Activated naive CD4-positive, alpha-beta T cell treated with anti-CD3 and anti-CD28 coated beads for 36 hours (primary cell): ENCODE measurements at regions not wholly inside any gene's neighbourhood (a gene's known extent, or its start where the extent isn't known, plus 50 kb on each side); places are given as distances from the start of the nearest gene placed in this dataset.
"Not testable (repeated sequence)": the region's sequence is repeated elsewhere in the genome, so short reads cannot be mapped to it uniquely, and the experiment has no call there.

ENCODE experiments used
- CTCF ChIA-PET: fragments of 350-600 bp; sonication (Branson Sonifier 250); formaldehyde crosslinking; loops from one replicate; lab custom pipeline; 2021; ENCODE audit warnings: antibody characterized with exemption; lab: Charles Lee
- DNase-seq: peaks from one replicate; pipeline ENCODE4 v3.0.0-alpha.2; 2020
- H3K27ac Mint-ChIP-seq: one replicate; pipeline ENCODE4 v1.8.0; 2021; ENCODE audit warnings: mild to moderate bottlenecking, mixed read lengths
- H3K27me3 Mint-ChIP-seq: one replicate; pipeline ENCODE4 v1.8.0; 2021; ENCODE audit warnings: low read depth, mixed read lengths
- H3K36me3 Mint-ChIP-seq: one replicate; pipeline ENCODE4 v1.8.0; 2021; ENCODE audit warnings: low read depth, mixed read lengths
- H3K4me1 Mint-ChIP-seq: one replicate; pipeline ENCODE4 v1.8.0; 2021; ENCODE audit warnings: low read depth, mixed read lengths
- H3K4me3 Mint-ChIP-seq: one replicate; pipeline ENCODE4 v1.8.0; 2021; ENCODE audit warnings: mild to moderate bottlenecking, moderate library complexity, mixed read lengths
- H3K9me3 Mint-ChIP-seq: one replicate; pipeline ENCODE4 v1.8.0; 2021; ENCODE audit warnings: mixed read lengths
- intact Hi-C: fragments of 100-400 bp; cut with micrococcal nuclease; formaldehyde crosslinking; loops from one replicate; pipeline ENCODE4 v1.15.1; 2023

- DNase-seq, H3K27ac Mint-ChIP-seq, intact Hi-C loops, H3K4me1 Mint-ChIP-seq, H3K9me3 Mint-ChIP-seq, H3K36me3 Mint-ChIP-seq, CTCF ChIA-PET, H3K4me3 Mint-ChIP-seq: not testable (repeated sequence)
- peaks cover 46% of the 10 kb centered on the region for H3K27me3 Mint-ChIP-seq
Measured at GRCh38 chr6:27597031-27597567, 124.2 kb upstream of the ZNF184 start.

- H3K9me3 Mint-ChIP-seq: no peaks in the 10 kb centered on the region
- no peak for DNase-seq
- intact Hi-C loops: loop anchor here (5.0 kb wide), 4 partner anchors 47 to 407 kb away; no protein-coding TSS in a partner anchor
- no peaks in the 10 kb centered on the region for H3K36me3 Mint-ChIP-seq
- H3K4me3 Mint-ChIP-seq: no peak overlapping the region
- CTCF ChIA-PET: interaction anchor here (0.7 kb wide), 1 partner anchor 478 kb away, joined by 3 read pairs; no protein-coding TSS in a partner anchor
- peaks cover 28% of the 10 kb centered on the region for H3K27me3 Mint-ChIP-seq
- no peak overlapping the region for H3K27ac Mint-ChIP-seq
- no peaks in the 10 kb centered on the region for H3K4me1 Mint-ChIP-seq
Measured at GRCh38 chr6:27593861-27594260, 121.0 kb upstream of the ZNF184 start.

- intact Hi-C loops: loop anchor here (5.0 kb wide), 4 partner anchors 46 to 406 kb away; no protein-coding TSS in a partner anchor
- H3K9me3 Mint-ChIP-seq: no peaks in the 10 kb centered on the region
- H3K27ac Mint-ChIP-seq: no peak overlapping the region
- peaks cover 26% of the 10 kb centered on the region for H3K27me3 Mint-ChIP-seq
- H3K4me3 Mint-ChIP-seq: no peak overlapping the region
- no peaks in the 10 kb centered on the region for H3K36me3 Mint-ChIP-seq
- CTCF ChIA-PET: no interaction called here
- no peak for DNase-seq
- no peaks in the 10 kb centered on the region for H3K4me1 Mint-ChIP-seq
Measured at GRCh38 chr6:27593200-27593818, 120.4 kb upstream of the ZNF184 start.

- CTCF ChIA-PET: no interaction called here
- H3K36me3 Mint-ChIP-seq: no peaks in the 10 kb centered on the region
Measured at GRCh38 chr6:27592481-27593199, 119.7 kb upstream of the ZNF184 start.

GRCh38 chr6:27591699-27592480 is 119.0 kb upstream of the ZNF184 start:
- no peak overlapping the region for H3K4me3 Mint-ChIP-seq
- intact Hi-C loops: loop anchor here (1.0 to 5.0 kb wide), 5 partner anchors 9 to 405 kb away; no protein-coding TSS in a partner anchor
- no peaks in the 10 kb centered on the region for H3K4me1 Mint-ChIP-seq
- H3K9me3 Mint-ChIP-seq: no peaks in the 10 kb centered on the region
- no peaks in the 10 kb centered on the region for H3K36me3 Mint-ChIP-seq
- DNase-seq: no peak
- CTCF ChIA-PET: no interaction called here
- no peak overlapping the region for H3K27ac Mint-ChIP-seq
- H3K27me3 Mint-ChIP-seq: peaks cover 25% of the 10 kb centered on the region

More at GRCh38 chr6:27592481-27593199, 119.7 kb upstream of the ZNF184 start:
- H3K9me3 Mint-ChIP-seq: no peaks in the 10 kb centered on the region
- no peaks in the 10 kb centered on the region for H3K4me1 Mint-ChIP-seq
- intact Hi-C loops: loop anchor here (1.0 to 5.0 kb wide), 5 partner anchors 9 to 405 kb away; no protein-coding TSS in a partner anchor
- H3K27ac Mint-ChIP-seq: no peak overlapping the region
- no peak overlapping the region for H3K4me3 Mint-ChIP-seq
- peaks cover 26% of the 10 kb centered on the region for H3K27me3 Mint-ChIP-seq
- DNase-seq: peak; percentile 71

- CTCF ChIA-PET, H3K36me3 Mint-ChIP-seq, H3K27ac Mint-ChIP-seq, DNase-seq, H3K9me3 Mint-ChIP-seq, intact Hi-C loops, H3K4me1 Mint-ChIP-seq, H3K4me3 Mint-ChIP-seq: not testable (repeated sequence)
- peaks cover 65% of the 10 kb centered on the region for H3K27me3 Mint-ChIP-seq
Measured at GRCh38 chr6:27585316-27585715, 112.4 kb upstream of the ZNF184 start.

GRCh38 chr6:27584326-27584725 is 111.4 kb upstream of the ZNF184 start:
- CTCF ChIA-PET: interaction anchor here (0.5 kb wide), 1 partner anchor 242 kb away, joined by 4 read pairs; no protein-coding TSS in a partner anchor
- H3K27ac Mint-ChIP-seq: no peak overlapping the region
- peaks cover 3% of the 10 kb centered on the region for H3K4me1 Mint-ChIP-seq
- no peak for DNase-seq
- peaks cover 71% of the 10 kb centered on the region for H3K27me3 Mint-ChIP-seq
- H3K36me3 Mint-ChIP-seq: peaks cover 2% of the 10 kb centered on the region
- intact Hi-C loops: no loop called here
- H3K9me3 Mint-ChIP-seq: no peaks in the 10 kb centered on the region
- no peak overlapping the region for H3K4me3 Mint-ChIP-seq

- Mint-ChIP-seq H3K27me3 (peaks cover 75% of the 10 kb centered on the region), H3K27ac (peak overlapping the region; percentile 75), H3K4me1 (peaks cover 3% of the 10 kb centered on the region), H3K36me3 (peaks cover 2% of the 10 kb centered on the region), H3K9me3 (no peaks in the 10 kb centered on the region), H3K4me3 (peak overlapping the region; percentile 47)
- CTCF ChIA-PET: no interaction called here
- intact Hi-C loops: loop anchor here (1.0 kb wide), 1 partner anchor 9 kb away; no protein-coding TSS in a partner anchor
- DNase-seq: peak; percentile 70
Measured at GRCh38 chr6:27582928-27583725, 110.2 kb upstream of the ZNF184 start.

GRCh38 chr6:27579973-27580372 is 107.1 kb upstream of the ZNF184 start:
- Mint-ChIP-seq H3K4me1 (peaks cover 3% of the 10 kb centered on the region), H3K36me3 (peaks cover 2% of the 10 kb centered on the region), H3K9me3 (no peaks in the 10 kb centered on the region), H3K4me3 (no peak overlapping the region), H3K27ac (no peak overlapping the region), H3K27me3 (peaks cover 64% of the 10 kb centered on the region)
- intact Hi-C loops: no loop called here
- CTCF ChIA-PET: no interaction called here
- DNase-seq: no peak

- Mint-ChIP-seq H3K27me3 (peaks cover 56% of the 10 kb centered on the region), H3K4me1 (no peaks in the 10 kb centered on the region), H3K36me3 (no peaks in the 10 kb centered on the region), H3K9me3 (no peaks in the 10 kb centered on the region), H3K27ac (no peak overlapping the region), H3K4me3 (no peak overlapping the region)
- CTCF ChIA-PET: no interaction called here
- DNase-seq: no peak
- intact Hi-C loops: no loop called here
Measured at GRCh38 chr6:27577922-27578321, 105.0 kb upstream of the ZNF184 start.

- Mint-ChIP-seq H3K27me3 (peaks cover 47% of the 10 kb centered on the region), H3K4me1 (no peaks in the 10 kb centered on the region), H3K4me3 (no peak overlapping the region), H3K27ac (no peak overlapping the region), H3K9me3 (no peaks in the 10 kb centered on the region), H3K36me3 (no peaks in the 10 kb centered on the region)
- intact Hi-C loops: no loop called here
- DNase-seq: no peak
- CTCF ChIA-PET: no interaction called here
Measured at GRCh38 chr6:27575594-27576361, 102.9 kb upstream of the ZNF184 start.
